ENCODE measurements at regions not wholly inside any gene's neighbourhood (a gene's known extent, or its start where the extent isn't known, plus 50 kb on each side); places are given as distances from the start of the nearest gene placed in this dataset.

- DNase-seq (ENCODE audit: low read depth), result no peak
- no peak overlapping the region for H3K4me3 ChIP-seq (ENCODE audit: low read depth, low read length)
- TF ChIP-seq CTCF (IDR thresholded peaks at IDR 0.05; ENCODE audit: low read depth, low read length), result no peak
- TF ChIP-seq, protein P1, sequence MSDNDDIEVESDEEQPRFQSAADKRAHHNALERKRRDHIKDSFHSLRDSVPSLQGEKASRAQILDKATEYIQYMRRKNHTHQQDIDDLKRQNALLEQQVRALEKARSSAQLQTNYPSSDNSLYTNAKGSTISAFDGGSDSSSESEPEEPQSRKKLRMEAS (IDR thresholded peaks at IDR 0.05; ENCODE audit: low read depth, low read length), result no peak
- no peak for TF ChIP-seq POLR2A (IDR thresholded peaks at IDR 0.05; ENCODE audit: extremely low read depth, insufficient read length)
- TF ChIP-seq MYC (IDR thresholded peaks at IDR 0.05; ENCODE audit: low read depth, low read length), result no peak
Measured at GRCh38 chr11:19567996-19568395, 144.6 kb upstream of the NAV2 start.

GRCh38 chr11:19566583-19567379, 145.9 kb upstream of the NAV2 start:
- no peak for TF ChIP-seq POLR2A (IDR thresholded peaks at IDR 0.05; ENCODE audit: extremely low read depth, insufficient read length)
- TF ChIP-seq MYC (IDR thresholded peaks at IDR 0.05; ENCODE audit: low read depth, low read length), result no peak
- TF ChIP-seq, protein P1 (IDR thresholded peaks at IDR 0.05; ENCODE audit: low read depth, low read length), result no peak
- TF ChIP-seq CTCF (IDR thresholded peaks at IDR 0.05; ENCODE audit: low read depth, low read length), result no peak
- no peak for DNase-seq (ENCODE audit: low read depth)
- H3K4me3 ChIP-seq (ENCODE audit: low read depth, low read length), result no peak overlapping the region

DNA sequence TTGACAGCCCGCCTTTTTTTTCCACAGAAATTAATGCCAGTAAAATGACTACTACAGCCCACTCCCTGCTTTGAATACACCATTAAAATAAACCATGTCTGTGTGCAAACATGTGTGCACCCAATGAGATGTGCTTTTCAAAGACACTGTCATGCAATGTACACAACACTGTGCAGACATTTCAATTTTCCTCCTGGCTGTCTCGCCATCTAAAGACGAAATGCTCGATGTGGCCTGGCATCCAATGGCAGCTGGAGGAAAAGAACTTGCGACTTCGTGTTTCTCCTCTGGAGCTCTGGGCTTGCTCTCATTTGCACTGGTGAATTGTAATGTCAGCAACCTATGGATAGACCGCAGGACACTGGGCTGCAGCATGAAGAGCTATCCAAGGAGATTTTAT, 147.0 kb upstream of the NAV2 start:
- TF ChIP-seq POLR2A (IDR thresholded peaks at IDR 0.05; ENCODE audit: extremely low read depth, insufficient read length) (no peak), MYC (IDR thresholded peaks at IDR 0.05; ENCODE audit: low read depth, low read length) (no peak), CTCF (IDR thresholded peaks at IDR 0.05; ENCODE audit: low read depth, low read length) (no peak)
- TF ChIP-seq, protein P1 (IDR thresholded peaks at IDR 0.05; ENCODE audit: low read depth, low read length), result no peak
- no peak for DNase-seq (ENCODE audit: low read depth)

GRCh38 chr11:19562156-19562555, 150.5 kb upstream of the NAV2 start:
- DNase-seq (ENCODE audit: low read depth), result no peak
- no peak overlapping the region for H3K4me3 ChIP-seq (ENCODE audit: low read depth, low read length)
- TF ChIP-seq, protein P1 (IDR thresholded peaks at IDR 0.05; ENCODE audit: low read depth, low read length), result no peak
- TF ChIP-seq POLR2A (IDR thresholded peaks at IDR 0.05; ENCODE audit: extremely low read depth, insufficient read length) (no peak), CTCF (IDR thresholded peaks at IDR 0.05; ENCODE audit: low read depth, low read length) (no peak)

More for the DNA sequence above, 147.0 kb upstream of the NAV2 start:
- H3K4me3 ChIP-seq (ENCODE audit: low read depth, low read length), result no peak overlapping the region

GRCh38 chr11:19561011-19561410, 151.6 kb upstream of the NAV2 start:
- TF ChIP-seq POLR2A (IDR thresholded peaks at IDR 0.05; ENCODE audit: extremely low read depth, insufficient read length) (no peak), MYC (IDR thresholded peaks at IDR 0.05; ENCODE audit: low read depth, low read length) (no peak), CTCF (IDR thresholded peaks at IDR 0.05; ENCODE audit: low read depth, low read length) (no peak)
- TF ChIP-seq, protein P1 (IDR thresholded peaks at IDR 0.05; ENCODE audit: low read depth, low read length), result no peak
- H3K4me3 ChIP-seq (ENCODE audit: low read depth, low read length), result no peak overlapping the region
- DNase-seq (ENCODE audit: low read depth), result no peak

All from NB4 (cell line).